M059J (cell line): ENCODE measurements at regions not wholly inside any gene's neighbourhood (a gene's known extent, or its start where the extent isn't known, plus 50 kb on each side); places are given as distances from the start of the nearest gene placed in this dataset.
"Not testable (repeated sequence)": the region's sequence is repeated elsewhere in the genome, so short reads cannot be mapped to it uniquely, and the experiment has no call there.

Experiments used
- DNase-seq: peaks from one replicate; pipeline ENCODE4 v3.0.0-alpha.2; 2012; ENCODE audit warnings: low read depth

GRCh38 chr14:34300330-34300729 is 161.7 kb downstream of the SPTSSA start:
- no peak for DNase-seq

GRCh38 chr14:34299360-34299759 is 162.7 kb downstream of the SPTSSA start:
- DNase-seq: no peak

DNA sequence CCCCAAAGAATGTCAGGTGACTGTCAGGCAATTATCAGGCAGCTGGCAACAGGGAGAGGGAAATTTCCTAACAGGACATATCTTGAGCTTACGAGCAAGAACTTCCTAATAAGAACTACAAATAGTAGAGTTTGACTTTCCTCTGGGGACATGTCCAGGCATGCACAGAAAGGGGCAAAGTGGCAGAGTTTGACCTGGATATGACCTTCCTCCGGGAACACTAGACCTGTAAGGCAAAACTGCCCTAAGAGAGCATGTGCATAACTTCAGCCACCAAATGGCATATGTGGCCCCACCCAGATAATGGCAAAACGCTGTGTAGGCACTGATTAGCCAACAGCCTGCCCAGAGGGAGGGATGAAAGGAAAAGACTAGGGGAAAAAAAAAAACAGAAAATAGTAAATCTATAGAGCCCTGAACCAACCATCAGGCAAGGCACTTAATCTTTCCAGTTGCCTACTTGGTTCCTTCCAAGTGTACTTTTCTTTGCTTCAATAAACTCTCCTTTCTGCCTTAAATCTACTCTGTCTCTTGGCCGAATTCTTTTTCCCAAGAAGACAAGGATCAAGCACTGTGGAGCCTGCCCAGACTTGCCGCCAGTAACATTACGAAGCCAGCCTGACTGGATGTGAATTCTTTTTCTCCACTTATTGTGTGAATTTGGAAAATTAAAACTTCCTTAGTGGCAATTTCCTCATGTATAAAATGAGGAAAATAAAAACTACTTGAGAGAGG is 164.1 kb downstream of the SPTSSA start:
- no peak for DNase-seq

DNA sequence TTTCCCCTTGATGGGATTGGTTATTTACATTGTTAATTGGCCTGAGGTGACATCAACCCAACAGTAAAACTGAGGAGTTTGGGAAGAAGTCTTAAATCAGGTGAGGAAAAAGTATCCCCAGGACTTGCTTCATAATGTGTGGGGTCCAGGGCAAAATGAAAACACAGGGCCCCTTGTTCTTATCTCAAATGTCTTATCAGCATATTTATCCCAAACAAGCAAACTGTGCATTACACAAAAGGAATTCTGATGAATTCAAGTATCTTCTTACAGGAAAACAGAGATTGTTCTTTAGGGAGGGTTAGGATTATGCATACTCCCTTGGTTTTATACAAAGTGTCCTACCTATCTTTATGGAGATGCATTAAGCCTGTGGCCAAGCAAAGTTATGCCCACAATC is 178.4 kb downstream of the SPTSSA start:
- DNase-seq: no peak

- DNase-seq: no peak
Observed at GRCh38 chr14:34277191-34277590, 184.8 kb downstream of the SPTSSA start.

GRCh38 chr14:34275530-34275929 is 186.5 kb downstream of the SPTSSA start:
- DNase-seq: no peak

DNA sequence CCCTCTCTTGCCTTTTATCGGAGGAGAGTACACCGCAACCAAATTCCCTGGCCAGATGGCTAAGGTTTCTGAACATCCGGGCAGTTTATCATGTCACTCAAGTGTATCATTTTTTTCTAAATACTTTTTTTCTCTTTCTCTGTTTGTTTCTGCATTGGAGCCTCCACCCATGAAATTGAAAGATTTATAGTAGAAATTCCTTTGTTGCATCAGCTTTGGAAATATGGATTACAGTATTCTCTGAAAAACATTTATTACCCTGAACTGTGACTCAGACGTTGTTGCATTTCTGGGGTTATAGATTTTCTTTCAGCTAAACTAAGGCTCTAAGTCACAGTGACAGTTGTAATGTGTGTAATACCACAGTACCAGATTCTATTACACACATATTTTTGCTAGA is 187.0 kb downstream of the SPTSSA start:
- no peak for DNase-seq

DNA sequence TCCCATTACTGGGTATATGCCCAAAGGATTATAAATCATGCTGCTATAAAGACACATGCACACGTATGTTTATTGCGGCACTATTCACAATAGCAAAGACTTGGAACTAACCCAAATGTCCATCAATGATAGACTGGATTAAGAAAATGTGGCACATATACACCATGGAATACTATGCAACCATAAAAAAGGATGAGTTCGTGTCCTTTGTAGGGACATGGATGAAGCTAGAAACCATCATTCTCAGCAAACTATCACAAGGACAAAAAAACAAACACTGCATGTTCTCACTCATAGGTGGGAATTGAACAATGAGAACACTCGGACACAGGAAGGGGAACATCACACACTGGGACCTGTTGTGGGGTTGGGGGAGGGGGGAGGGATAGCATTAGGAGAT is 188.3 kb downstream of the SPTSSA start:
- not testable (repeated sequence) for DNase-seq

GRCh38 chr14:34270361-34270760 is 191.7 kb downstream of the SPTSSA start:
- DNase-seq: peak; percentile 9

- no peak for DNase-seq
Observed at GRCh38 chr14:34266344-34266743, 195.7 kb downstream of the SPTSSA start.

GRCh38 chr14:34262127-34262910 is 199.7 kb downstream of the SPTSSA start:
- no peak for DNase-seq

DNA sequence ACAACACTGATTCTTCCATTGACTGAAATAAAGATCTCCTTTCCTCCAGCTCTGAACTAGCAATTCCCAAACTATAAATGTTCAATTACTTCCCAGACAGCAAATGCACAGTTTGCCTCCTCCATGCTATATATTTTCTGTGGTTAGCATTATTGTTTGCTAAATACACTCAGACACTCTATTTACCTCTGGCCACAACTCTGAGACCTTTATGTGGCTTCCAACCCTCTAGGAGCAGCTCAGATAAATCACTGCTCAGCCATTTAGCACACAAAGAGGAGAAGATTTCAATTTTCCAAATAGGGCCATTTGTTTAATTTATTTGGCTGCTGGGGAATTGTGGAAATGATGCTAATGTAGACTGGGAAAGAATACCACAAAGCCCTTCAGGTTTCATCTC is 202.0 kb downstream of the SPTSSA start:
- no peak for DNase-seq

DNA sequence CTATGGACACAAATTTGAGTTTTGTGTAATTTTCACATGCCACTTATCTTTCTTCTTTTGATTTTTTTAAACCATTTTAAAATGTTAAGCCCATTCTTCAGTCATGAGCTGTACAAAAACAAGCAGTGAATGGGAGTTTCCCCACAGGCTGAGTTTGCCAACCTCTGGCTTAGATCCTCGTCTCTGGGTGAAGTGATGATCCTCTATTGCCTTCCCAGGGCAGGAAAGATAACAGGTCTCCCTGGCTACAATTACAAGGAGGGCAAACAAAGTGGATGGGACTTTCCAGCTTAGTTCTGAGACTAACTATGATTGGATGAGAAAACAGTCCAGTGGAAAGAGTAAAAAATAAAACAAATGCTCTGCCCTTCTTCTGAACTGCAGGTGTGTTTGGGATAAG is 203.7 kb downstream of the SPTSSA start:
- peak; percentile 48 for DNase-seq

DNA sequence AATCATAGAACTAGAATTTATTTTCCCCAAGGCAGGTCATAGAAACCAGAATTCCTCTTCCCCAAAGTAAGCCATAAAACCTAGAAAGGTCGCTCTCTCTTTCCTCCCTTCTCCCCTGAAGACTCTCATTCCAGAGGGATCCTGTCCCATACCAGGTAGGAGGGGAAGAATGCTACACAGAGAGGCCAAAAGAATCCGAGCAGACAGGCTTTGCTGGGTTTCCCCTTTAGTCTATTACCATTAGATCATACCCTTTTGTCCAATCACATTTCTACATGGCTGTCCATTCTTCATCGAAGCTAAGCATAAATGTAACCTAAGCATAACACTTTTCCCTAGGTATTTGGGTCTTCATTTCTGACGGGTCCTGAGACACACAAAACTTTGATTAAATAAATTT is 204.5 kb downstream of the SPTSSA start:
- no peak for DNase-seq

DNA sequence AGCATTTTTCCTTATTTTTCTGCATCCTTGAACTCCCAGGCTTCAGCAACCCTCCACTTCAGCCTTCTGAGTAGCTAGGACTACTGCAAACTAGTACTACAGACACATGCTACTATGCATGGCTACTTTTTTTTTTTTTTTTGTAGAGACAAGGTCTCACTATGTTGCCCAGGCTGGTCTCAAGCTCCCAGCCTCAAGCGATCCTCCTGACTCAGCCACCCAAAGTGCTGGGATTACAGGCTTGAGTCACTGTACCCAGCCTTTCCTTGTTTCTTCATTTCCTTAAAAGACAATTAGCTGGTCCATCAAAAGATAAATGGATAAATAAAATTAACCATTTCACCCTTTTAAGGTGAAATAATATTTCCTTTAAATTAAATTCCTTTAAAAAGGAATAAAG is 205.8 kb downstream of the SPTSSA start:
- peak; percentile 21 for DNase-seq

DNA sequence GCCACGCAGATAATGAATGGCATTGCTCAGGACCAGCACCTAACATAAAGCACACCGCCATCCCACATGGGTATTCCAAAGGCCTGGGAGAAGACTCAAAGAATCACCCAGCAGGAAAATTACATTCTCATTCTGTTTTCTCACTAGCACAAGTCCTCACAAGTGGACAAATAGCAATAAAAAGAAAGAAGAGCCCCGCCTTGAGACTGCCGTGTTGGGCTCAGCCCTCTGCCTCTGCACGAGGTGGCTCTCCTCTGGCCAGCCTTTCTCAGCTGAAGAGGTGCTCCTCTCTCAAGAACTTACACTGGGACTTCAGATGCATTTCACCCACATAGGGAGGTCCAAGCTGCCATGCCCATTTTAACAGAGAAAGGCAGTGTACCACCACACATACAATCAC is 207.5 kb downstream of the SPTSSA start:
- no peak for DNase-seq

DNA sequence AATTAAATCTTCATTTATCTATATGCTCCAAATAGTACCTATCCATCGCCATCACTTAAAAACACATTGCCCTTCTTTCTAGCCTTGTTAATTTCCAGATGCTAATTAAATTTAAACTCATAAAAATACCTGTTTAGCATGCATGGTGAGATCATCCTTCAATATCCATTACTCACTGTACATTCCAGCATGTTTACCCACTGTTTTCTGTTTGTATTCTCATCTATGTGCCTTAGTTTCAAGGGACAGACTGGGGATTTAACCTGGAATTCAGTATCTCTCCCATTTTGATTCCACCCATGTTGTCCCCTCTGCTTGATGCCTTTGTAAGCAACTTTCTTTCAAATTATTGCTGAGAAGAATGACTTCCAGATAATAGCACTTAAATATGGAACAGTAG is 208.0 kb downstream of the SPTSSA start:
- DNase-seq: no peak

- peak; percentile 81 for DNase-seq
Observed at GRCh38 chr14:34252227-34252626, 209.8 kb downstream of the SPTSSA start.

DNA sequence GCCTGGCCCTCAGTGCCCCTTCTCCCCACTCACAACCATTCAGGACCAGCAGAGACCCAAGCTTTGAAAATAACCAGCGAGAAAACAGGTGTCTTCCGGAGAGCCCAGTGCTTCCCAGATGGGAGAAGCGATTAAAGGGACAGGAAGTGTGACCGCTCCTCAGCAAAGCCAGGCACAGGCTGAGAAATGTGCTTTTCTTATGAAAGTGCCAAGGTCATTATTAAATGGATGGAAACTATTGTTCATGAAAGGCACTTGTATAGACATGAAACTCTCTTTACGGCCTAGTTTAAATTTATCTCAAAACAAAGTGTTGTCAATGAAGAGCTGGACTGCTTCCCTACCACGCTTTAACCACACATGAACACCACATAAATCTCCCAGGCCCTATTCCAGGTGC is 210.4 kb downstream of the SPTSSA start:
- DNase-seq: peak; percentile 26

- peak; percentile 27 for DNase-seq
Observed at GRCh38 chr14:34250959-34251358, 211.1 kb downstream of the SPTSSA start.

- DNase-seq: no peak
Observed at GRCh38 chr14:34247605-34248004, 214.4 kb downstream of the SPTSSA start.

DNA sequence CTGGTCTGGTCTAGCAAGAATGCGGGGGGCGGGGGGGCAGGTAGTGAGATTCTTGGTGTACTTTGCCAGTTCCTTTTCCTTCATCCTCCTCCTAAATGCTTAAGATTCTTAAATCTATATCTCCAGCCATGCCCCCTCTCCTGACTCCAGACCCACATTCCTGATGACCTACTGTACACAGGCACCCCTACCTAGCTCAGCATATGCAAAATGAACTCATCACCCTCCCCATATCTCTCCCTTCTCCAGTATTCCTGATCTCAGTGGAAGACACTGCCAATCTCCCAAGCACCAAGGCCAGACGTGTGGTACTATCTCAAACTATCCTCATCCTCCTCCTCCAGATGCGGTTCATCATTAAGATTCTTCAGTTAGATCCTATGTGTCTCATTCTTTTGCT is 215.8 kb downstream of the SPTSSA start:
- DNase-seq: no peak

DNA sequence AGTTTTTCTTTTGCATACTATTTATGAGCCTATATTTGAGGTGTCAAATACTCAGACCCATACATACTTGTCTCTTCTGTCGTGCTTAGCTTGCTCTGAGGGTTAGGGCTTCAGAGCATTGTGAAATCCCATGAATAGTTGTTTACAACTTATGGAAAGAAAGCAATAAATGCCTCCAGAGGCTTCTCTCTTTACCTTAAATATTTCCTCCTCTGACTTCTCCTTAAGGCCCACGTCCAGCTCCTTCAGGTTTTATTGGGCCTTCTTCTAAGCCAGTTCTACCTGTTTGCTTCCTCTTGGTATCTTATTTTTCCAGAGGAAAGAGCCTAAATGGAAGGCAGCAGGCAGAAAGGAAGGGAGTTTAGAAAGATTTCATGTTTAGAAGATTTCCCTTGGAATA is 218.6 kb downstream of the SPTSSA start:
- DNase-seq: no peak
